Activated naive CD8-positive, alpha-beta T cell treated with anti-CD3 and anti-CD28 coated beads for 36 hours (primary cell): ENCODE measurements at regions not wholly inside any gene's neighbourhood (a gene's known extent, or its start where the extent isn't known, plus 50 kb on each side); places are given as distances from the start of the nearest gene placed in this dataset.
"Not testable (repeated sequence)": the region's sequence is repeated elsewhere in the genome, so short reads cannot be mapped to it uniquely, and the experiment has no call there.

Experiments used
- DNase-seq: peaks from one replicate; pipeline ENCODE4 v3.0.0; 2021
- H3K27ac Mint-ChIP-seq: one replicate; pipeline ENCODE4 v1.8.0; 2022; ENCODE audit warnings: mild to moderate bottlenecking, moderate library complexity, mixed read lengths
- H3K27me3 Mint-ChIP-seq: one replicate; pipeline ENCODE4 v1.8.0; 2022; ENCODE audit warnings: mild to moderate bottlenecking, mixed read lengths
- H3K36me3 Mint-ChIP-seq: one replicate; pipeline ENCODE4 v1.8.0; 2021; ENCODE audit warnings: mild to moderate bottlenecking, mixed read lengths
- H3K4me1 Mint-ChIP-seq: one replicate; pipeline ENCODE4 v1.8.0; 2021; ENCODE audit warnings: mixed read lengths
- H3K4me3 Mint-ChIP-seq: one replicate; pipeline ENCODE4 v1.8.0; 2022; ENCODE audit warnings: mild to moderate bottlenecking, moderate library complexity, mixed read lengths
- H3K9me3 Mint-ChIP-seq: one replicate; pipeline ENCODE4 v1.8.0; 2022; ENCODE audit warnings: mixed read lengths

DNA sequence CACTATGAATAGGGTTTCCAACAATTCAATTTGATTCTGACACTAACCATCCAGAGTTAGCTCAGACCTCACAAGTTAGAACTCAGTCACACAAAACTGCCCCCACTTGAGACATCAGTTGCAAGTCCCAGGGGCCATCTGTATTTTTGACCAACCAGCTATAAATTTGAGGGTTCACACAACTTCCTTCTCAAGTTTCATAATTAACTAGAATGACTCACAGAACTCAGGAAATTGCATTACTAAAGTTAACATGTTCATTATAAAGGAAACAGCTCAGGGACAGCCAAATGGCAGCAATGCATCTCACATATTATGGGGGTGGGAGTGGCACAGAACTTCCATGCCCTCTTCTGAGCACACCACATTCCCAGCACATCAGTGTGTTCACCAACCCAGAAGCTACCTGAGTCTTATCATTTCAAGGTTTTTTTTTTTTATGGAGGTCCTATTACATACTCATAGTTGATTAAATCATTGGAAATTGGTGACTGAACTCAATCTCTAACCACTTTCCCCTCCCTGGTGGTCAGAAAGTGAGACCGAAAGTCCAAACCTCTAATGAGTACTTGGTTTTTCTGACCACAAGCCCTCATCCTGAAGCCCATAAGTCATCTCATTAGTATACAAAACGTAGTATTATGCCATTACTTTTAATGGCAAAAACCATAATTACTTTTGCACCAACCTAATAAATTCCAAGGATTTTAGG, 1721.5 kb upstream of the SEL1L start:
- H3K36me3 Mint-ChIP-seq = no peaks in the 10 kb centered on the region
- no peaks in the 10 kb centered on the region for H3K27me3 Mint-ChIP-seq
- no peak overlapping the region for H3K4me3 Mint-ChIP-seq
- peaks cover 8% of the 10 kb centered on the region for H3K9me3 Mint-ChIP-seq
- no peak overlapping the region for H3K27ac Mint-ChIP-seq
- H3K4me1 Mint-ChIP-seq = no peaks in the 10 kb centered on the region
- no peak for DNase-seq

DNA sequence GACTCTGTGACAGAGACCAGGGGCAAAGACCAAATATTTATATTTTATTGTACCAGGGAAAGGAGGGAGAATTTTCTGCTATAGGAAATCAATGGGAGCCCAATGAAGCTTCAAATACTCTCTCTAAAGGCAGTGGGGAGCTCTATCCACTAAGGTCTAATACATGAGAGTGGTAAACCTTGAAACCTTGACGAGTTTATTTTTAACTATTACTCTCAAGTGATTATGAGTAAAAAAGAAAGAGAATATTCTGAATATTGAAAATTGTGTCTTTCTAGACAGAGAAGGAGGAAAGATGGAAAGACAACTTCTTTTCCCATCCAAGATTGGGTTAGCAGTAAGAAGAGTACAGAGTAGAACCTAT, 1722.1 kb upstream of the SEL1L start:
- Mint-ChIP-seq H3K27ac (no peak overlapping the region), H3K4me1 (no peaks in the 10 kb centered on the region), H3K27me3 (no peaks in the 10 kb centered on the region)

DNA sequence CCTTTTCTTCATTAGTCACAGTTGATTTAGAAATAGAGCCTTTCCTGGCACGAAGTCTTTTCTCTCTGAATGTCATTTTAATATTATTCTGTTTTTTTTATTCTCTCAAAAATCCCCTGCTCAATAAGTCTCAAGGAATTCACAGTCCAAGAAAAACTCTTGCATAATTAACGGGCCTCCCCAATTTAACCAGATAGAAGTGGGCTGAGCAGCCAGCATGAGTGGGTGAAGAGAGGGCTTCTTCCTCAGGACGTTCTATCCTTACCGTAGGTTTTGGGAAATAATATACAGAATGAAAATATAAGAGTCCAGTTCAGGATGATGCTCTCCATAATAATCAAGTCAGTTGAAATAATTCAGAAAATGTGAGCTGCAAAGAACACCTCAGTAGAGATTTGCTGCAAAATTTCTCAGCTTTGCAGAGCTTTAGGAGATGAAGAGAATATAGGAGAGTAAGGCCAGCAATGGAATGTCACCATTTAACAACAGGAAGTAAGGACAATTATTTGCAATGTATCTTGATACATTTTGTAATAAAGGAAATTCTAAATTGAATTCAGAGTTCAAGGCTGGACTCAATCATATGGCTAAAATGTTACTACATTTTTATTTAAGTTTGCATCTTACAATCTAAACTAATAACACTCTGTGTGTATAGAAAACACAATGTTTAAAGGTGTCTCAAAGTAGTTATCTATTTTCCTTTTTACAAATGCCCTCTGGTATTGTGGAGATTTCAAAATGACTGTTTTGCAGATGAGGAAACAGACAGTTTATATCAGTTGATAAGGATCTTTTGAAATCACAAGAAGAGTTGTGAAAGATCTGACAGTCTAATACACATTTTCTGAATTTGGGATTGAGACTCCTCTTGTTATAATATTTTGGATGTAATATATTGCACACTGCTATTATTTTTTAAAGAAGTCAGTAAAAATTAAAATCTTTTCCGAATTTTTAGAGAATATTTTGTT, 1724.1 kb upstream of the SEL1L start:
- Mint-ChIP-seq H3K27me3 (no peaks in the 10 kb centered on the region), H3K36me3 (no peaks in the 10 kb centered on the region), H3K9me3 (peaks cover 8% of the 10 kb centered on the region), H3K4me1 (no peaks in the 10 kb centered on the region), H3K27ac (no peak overlapping the region), H3K4me3 (no peak overlapping the region)
- no peak for DNase-seq

More for the DNA sequence above, 1722.1 kb upstream of the SEL1L start:
- Mint-ChIP-seq H3K9me3 (peaks cover 8% of the 10 kb centered on the region), H3K4me3 (no peak overlapping the region), H3K36me3 (no peaks in the 10 kb centered on the region)
- DNase-seq = no peak

DNA sequence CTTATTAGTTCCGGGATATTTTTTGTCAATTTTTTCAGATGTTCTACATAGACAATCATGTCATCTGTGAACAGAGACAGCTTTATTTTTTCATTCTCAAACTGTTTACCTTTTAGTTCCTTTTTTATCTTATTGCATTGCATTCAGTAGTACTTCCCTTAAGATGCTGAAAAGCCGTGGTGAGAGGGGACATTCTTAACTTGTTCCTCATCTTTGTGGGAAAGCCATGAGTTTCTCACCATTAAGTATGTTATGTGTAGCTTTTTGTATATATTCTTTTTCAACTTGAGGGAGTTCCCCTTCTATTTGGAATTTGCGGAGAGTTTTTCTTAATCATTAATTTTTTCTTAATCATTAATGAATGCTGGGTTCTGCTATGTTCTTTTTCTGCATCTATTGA, 1727.1 kb upstream of the SEL1L start:
- Mint-ChIP-seq H3K4me1 (no peaks in the 10 kb centered on the region), H3K36me3 (no peaks in the 10 kb centered on the region), H3K9me3 (peaks cover 10% of the 10 kb centered on the region), H3K27ac (no peak overlapping the region), H3K4me3 (no peak overlapping the region), H3K27me3 (no peaks in the 10 kb centered on the region)
- no peak for DNase-seq

DNA sequence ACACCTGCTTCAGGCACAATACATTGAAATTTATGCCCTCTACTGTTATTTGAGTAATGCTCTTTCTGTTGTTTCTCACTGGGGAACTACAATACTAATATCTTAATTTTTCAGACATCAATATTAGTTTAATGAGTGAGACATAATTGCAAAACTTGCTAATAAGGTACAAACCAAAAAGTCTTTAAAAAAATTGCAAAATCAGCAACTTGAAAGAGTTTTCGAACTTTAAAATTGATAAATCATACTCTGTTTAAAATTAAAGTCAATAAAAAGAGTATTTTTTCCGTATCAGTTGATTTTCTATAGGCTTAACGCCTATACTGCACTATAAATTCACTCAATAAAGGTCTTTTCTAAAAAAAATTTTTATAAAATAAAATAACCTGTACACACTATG, 1735.9 kb upstream of the SEL1L start:
- no peaks in the 10 kb centered on the region for H3K36me3 Mint-ChIP-seq
- no peak overlapping the region for H3K27ac Mint-ChIP-seq
- no peak for DNase-seq
- no peaks in the 10 kb centered on the region for H3K4me1 Mint-ChIP-seq
- peaks cover 8% of the 10 kb centered on the region for H3K9me3 Mint-ChIP-seq
- H3K4me3 Mint-ChIP-seq = no peak overlapping the region
- no peaks in the 10 kb centered on the region for H3K27me3 Mint-ChIP-seq

DNA sequence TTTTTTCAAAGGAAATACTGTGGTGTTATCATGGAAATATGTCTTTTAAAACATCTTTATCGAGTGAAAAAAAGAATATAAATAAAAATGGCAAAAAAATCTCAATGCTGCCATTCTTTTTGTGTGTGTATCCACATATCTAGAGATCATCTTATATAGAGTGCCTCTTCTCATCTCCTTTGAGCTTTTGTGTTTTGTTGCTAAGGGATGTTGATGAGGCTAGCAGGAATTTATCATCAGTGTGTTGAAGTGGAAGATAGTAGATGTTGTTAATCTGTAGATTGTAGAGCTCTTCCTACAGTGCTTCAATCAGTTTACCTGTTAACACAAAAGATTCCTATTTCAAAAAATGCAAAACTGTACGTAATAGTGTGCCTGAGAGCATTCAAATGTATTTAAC, 1738.0 kb upstream of the SEL1L start:
- Mint-ChIP-seq H3K36me3 (no peaks in the 10 kb centered on the region), H3K4me1 (no peaks in the 10 kb centered on the region), H3K4me3 (no peak overlapping the region), H3K9me3 (peaks cover 8% of the 10 kb centered on the region), H3K27me3 (no peaks in the 10 kb centered on the region), H3K27ac (no peak overlapping the region)
- no peak for DNase-seq

DNA sequence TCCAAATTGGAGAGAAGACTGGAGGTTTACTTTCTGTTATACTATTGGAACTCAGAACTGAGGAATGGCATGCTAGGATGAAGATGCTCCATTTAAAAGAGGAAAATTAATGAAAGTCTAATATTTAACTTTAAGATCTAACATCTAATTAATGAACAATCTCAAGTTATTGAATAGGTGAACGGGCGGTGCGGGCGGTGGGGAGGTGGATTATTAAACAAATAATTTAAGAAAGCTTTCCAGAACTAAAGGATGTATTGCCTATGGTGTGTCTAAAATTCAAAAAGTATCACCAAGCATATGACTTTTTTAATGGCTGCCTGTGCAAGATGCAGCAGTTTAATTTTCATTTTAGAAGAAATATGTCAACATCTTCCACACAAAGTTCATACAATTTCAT, 1747.1 kb upstream of the SEL1L start:
- no peak for DNase-seq
- no peaks in the 10 kb centered on the region for H3K36me3 Mint-ChIP-seq
- H3K27me3 Mint-ChIP-seq = no peaks in the 10 kb centered on the region
- no peaks in the 10 kb centered on the region for H3K4me1 Mint-ChIP-seq
- H3K4me3 Mint-ChIP-seq = no peak overlapping the region
- H3K9me3 Mint-ChIP-seq = peaks cover 12% of the 10 kb centered on the region
- no peak overlapping the region for H3K27ac Mint-ChIP-seq

DNA sequence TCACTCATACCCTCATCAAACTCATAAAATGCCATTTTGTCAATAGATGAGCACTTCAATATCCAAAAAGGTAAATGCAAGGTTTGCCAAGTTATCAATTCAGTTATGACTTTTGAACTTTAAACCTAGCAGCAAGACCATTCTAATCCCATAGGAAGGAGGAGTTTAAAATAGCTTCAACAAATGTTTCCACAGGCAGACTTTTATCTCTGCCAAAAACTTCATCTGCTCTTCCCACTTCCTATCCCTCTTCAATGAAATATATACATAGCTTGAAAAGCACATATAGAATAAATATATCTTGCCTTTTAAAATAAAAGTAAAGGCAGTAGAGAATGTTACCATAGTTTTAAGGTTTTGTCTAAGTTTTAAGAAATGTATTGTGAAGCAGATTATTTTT, 1749.1 kb upstream of the SEL1L start:
- DNase-seq = no peak
- Mint-ChIP-seq H3K4me1 (no peaks in the 10 kb centered on the region), H3K9me3 (peaks cover 12% of the 10 kb centered on the region), H3K36me3 (no peaks in the 10 kb centered on the region), H3K27ac (no peak overlapping the region), H3K4me3 (no peak overlapping the region), H3K27me3 (no peaks in the 10 kb centered on the region)

DNA sequence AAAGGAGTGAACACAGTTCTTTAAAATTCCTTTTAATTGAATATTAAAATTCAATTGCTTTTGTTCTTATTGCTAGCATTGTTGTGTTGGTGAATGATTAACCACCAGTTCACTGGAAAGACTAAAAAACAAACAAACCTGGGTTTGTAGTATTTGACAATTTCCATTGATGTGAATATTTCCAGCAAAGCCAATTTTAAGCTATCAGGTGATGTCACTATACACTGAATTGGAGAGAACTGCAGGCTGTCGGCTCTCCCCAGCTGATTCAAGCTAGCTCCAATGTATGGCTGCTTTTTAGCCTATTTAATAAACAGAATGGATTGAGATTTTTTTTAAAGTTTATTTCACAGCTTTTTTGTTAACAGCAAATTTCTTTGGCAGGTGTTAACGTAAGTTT, 1753.6 kb upstream of the SEL1L start:
- Mint-ChIP-seq H3K4me3 (no peak overlapping the region), H3K36me3 (no peaks in the 10 kb centered on the region), H3K4me1 (no peaks in the 10 kb centered on the region), H3K27ac (no peak overlapping the region), H3K9me3 (peaks cover 9% of the 10 kb centered on the region), H3K27me3 (no peaks in the 10 kb centered on the region)
- no peak for DNase-seq

DNA sequence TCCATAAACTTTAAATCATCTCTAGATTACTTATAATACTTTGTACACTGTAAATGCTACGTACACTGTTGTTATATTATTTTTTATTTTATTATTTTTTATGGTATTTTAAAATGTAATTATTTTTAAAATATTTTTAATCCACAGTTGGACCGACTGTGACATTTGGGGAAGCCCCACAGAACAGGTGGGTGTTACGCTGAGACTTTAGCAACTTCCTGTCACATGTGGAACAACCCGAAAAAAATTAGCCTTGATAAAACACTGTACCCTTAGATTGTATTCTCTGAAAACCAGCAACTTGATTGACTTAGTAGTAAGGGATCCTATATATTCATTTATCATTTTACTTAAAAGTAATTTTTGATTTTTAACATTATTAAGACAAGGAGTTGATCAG, 1755.7 kb upstream of the SEL1L start:
- no peak overlapping the region for H3K4me3 Mint-ChIP-seq
- H3K4me1 Mint-ChIP-seq = no peaks in the 10 kb centered on the region
- DNase-seq = no peak
- H3K9me3 Mint-ChIP-seq = peaks cover 6% of the 10 kb centered on the region
- no peaks in the 10 kb centered on the region for H3K36me3 Mint-ChIP-seq
- no peaks in the 10 kb centered on the region for H3K27me3 Mint-ChIP-seq
- H3K27ac Mint-ChIP-seq = no peak overlapping the region

DNA sequence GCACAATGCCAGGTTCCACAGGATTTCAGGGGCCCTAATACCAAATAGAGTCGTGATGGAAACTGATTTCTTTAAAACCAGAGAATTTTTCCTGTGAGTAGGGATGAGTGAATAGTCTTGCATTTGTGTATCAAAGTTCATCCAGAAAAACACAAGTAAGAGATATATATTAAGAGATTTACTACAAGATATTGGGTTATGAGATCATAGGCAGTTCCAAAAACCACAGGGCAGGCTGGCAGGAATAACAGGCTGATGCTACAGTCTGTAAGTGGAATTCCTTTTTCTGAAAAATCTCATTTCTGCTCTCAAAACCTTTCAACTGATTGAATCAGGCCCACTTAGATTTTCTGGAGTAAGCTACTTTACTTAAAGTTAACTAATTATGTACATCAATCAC, 1756.2 kb upstream of the SEL1L start:
- Mint-ChIP-seq H3K27ac (no peak overlapping the region), H3K27me3 (no peaks in the 10 kb centered on the region), H3K4me1 (no peaks in the 10 kb centered on the region), H3K36me3 (no peaks in the 10 kb centered on the region), H3K9me3 (peaks cover 6% of the 10 kb centered on the region), H3K4me3 (no peak overlapping the region)
- DNase-seq = no peak

DNA sequence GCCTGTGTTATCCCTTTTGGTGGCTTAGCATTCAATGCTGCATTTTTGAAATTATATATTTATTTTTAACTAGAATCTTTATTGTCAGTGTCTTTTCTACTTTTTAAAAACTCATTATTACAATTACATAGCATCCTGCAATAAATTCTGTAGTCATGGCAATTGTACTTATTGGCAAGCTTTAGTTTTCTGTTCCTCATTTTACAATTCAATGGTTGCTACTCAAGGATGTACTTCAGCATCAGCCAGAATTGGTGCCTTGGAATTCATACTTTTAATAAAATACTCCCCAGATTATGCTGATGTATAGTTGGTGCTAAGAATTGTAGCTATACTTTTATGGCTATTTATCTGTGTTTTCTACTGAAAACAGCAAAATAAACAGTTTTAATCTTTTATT, 1756.8 kb upstream of the SEL1L start:
- Mint-ChIP-seq H3K4me3 (no peak overlapping the region), H3K27me3 (no peaks in the 10 kb centered on the region), H3K9me3 (peaks cover 8% of the 10 kb centered on the region), H3K4me1 (no peaks in the 10 kb centered on the region), H3K27ac (no peak overlapping the region), H3K36me3 (no peaks in the 10 kb centered on the region)
- no peak for DNase-seq

DNA sequence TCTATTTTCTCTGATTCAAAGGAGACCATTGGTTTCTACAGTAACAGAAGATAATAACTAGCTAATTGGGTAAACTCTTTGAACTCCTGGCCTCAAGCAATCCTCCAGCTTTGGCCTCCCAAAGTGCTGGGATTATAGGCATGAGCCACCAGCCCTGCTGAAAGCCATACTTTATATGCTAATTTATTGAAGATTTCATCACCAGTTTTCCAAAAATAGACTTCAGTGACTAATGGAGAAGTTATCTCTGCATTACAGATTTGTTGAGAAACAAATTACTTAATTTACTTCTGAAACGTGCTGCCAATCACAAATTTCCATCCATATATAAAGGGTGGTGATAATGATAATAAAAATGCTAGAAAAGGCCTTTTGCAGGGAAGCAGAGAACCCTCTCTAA, 1758.1 kb upstream of the SEL1L start:
- Mint-ChIP-seq H3K9me3 (peaks cover 8% of the 10 kb centered on the region), H3K4me1 (no peaks in the 10 kb centered on the region), H3K27ac (no peak overlapping the region), H3K27me3 (no peaks in the 10 kb centered on the region), H3K4me3 (no peak overlapping the region), H3K36me3 (no peaks in the 10 kb centered on the region)
- no peak for DNase-seq

DNA sequence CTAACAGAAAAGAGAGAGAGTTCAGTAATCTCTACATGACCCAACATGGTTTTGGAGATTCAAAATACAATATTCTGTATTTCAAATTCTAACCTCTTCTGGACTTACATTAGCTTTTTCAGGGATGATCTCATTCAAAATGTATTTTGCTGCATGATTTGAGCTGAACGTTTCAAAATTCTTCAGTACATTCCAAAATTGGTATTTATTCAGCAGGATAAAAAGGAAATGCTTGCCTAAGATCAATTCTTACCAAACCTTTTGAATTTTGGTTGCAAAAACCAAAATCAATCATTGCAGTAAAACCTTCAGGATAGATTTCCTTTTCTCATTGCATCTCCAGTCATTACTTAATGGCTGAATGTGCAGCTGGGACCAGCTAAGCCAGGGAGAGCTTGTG, 1761.3 kb upstream of the SEL1L start:
- H3K27me3 Mint-ChIP-seq = no peaks in the 10 kb centered on the region
- DNase-seq = no peak
- H3K36me3 Mint-ChIP-seq = no peaks in the 10 kb centered on the region

DNA sequence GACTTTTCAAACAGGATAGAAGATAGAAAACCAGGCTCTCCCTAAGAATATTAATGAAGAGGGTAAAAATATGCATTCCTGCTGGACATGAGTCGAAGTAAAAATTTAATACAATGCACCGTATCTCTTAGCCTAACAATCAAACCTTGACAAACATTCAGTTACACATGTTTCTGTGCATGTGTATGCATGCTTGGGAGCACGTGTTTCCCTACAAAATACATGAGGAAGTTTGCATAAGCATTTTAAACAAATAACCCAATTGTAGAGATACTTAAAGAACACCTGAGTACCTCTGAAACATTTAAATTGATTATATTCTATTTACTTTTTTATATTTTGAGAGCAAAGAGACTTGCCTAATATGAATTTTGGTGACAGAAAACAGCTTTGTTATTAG, 1763.7 kb upstream of the SEL1L start:
- Mint-ChIP-seq H3K9me3 (peaks cover 4% of the 10 kb centered on the region), H3K4me1 (no peaks in the 10 kb centered on the region), H3K27ac (no peak overlapping the region), H3K27me3 (no peaks in the 10 kb centered on the region), H3K36me3 (no peaks in the 10 kb centered on the region), H3K4me3 (no peak overlapping the region)
- no peak for DNase-seq

More for the DNA sequence above, 1761.3 kb upstream of the SEL1L start:
- Mint-ChIP-seq H3K27ac (no peak overlapping the region), H3K4me1 (no peaks in the 10 kb centered on the region), H3K4me3 (no peak overlapping the region), H3K9me3 (peaks cover 4% of the 10 kb centered on the region)

DNA sequence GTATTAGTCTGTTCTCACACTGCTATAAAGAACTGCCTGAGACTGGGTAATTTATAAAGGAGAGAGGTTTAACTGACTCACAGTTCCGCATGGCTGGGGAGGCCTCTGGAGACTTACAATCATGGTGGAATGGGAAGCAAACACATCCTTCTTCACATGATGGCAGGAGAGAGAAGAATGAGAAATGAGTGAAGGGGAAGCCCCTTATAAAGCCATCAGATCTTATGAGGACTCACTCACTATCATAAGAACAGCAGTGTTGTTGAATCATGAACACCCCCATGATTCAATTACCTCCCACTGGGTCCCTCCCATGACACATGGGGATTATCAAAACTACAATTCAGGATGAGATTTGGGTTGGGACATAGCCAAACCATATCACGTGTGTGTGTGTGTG, 1764.4 kb upstream of the SEL1L start:
- DNase-seq, H3K27ac Mint-ChIP-seq, H3K27me3 Mint-ChIP-seq, H3K4me1 Mint-ChIP-seq, H3K9me3 Mint-ChIP-seq, H3K4me3 Mint-ChIP-seq, H3K36me3 Mint-ChIP-seq: not testable (repeated sequence)
